Panc1 (cell line): ENCODE measurements at regions not wholly inside any gene's neighbourhood (a gene's known extent, or its start where the extent isn't known, plus 50 kb on each side); places are given as distances from the start of the nearest gene placed in this dataset.

Experiments
- REST ChIP-seq, 2 experiments: IDR thresholded peaks; 2 replicates each; pipeline ENCODE4 v1.6.1; 2011 to 2012; ENCODE audit warnings: low read depth in 2 of 2, control low read depth in 1 of 2, low read length in 1 of 2, mild to moderate bottlenecking in 1 of 2, moderate library complexity in 1 of 2; ENCODE audit not compliant: insufficient read depth in 1 of 2
- TF ChIP-seq, protein P1 (sequence below): fragments of 450-650 bp; IDR thresholded peaks from 2 replicates; pipeline ENCODE4 v1.5.1; 2017; ENCODE audit warnings: mild to moderate bottlenecking

DNA sequence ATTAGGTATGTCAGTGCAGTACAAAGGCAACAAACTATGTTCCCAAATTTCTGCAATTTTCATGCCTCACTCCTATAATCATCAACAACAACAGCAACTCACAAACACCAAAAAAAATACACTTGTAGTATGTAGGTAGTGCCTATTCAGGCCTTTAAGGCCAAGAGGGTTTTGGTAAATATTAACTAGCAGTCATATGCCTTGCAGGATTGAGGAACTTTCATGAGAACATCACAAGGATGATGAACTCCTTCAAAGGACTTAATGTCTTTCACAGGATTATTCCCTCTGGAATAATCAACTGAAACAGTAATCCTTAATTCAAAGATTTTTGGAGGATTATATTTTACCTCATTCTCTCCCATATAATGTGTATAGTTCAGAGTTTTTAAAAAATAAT lies 293.8 kb downstream of the NOVA1 start:
- TF ChIP-seq, protein P1, sequence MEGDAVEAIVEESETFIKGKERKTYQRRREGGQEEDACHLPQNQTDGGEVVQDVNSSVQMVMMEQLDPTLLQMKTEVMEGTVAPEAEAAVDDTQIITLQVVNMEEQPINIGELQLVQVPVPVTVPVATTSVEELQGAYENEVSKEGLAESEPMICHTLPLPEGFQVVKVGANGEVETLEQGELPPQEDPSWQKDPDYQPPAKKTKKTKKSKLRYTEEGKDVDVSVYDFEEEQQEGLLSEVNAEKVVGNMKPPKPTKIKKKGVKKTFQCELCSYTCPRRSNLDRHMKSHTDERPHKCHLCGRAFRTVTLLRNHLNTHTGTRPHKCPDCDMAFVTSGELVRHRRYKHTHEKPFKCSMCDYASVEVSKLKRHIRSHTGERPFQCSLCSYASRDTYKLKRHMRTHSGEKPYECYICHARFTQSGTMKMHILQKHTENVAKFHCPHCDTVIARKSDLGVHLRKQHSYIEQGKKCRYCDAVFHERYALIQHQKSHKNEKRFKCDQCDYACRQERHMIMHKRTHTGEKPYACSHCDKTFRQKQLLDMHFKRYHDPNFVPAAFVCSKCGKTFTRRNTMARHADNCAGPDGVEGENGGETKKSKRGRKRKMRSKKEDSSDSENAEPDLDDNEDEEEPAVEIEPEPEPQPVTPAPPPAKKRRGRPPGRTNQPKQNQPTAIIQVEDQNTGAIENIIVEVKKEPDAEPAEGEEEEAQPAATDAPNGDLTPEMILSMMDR = no peak
- TF ChIP-seq REST (IDR thresholded peaks at IDR 0.05; ENCODE audit: insufficient read depth in 1 of 2, low read depth in 2 of 2, low read length in 1 of 2) = no peak
